Kidney glomerular epithelial cell (primary cell): ENCODE measurements at regions not wholly inside any gene's neighbourhood (a gene's known extent, or its start where the extent isn't known, plus 50 kb on each side); places are given as distances from the start of the nearest gene placed in this dataset.

Source experiments
- DNase-seq: peaks from one replicate; lab custom pipeline; 2025; lab: John Stamatoyannopoulos, UW

- DNase-seq: no peak
These were observed 260.3 kb downstream of the SLITRK6 start for GRCh38 chr13:85538957-85539356.

DNA sequence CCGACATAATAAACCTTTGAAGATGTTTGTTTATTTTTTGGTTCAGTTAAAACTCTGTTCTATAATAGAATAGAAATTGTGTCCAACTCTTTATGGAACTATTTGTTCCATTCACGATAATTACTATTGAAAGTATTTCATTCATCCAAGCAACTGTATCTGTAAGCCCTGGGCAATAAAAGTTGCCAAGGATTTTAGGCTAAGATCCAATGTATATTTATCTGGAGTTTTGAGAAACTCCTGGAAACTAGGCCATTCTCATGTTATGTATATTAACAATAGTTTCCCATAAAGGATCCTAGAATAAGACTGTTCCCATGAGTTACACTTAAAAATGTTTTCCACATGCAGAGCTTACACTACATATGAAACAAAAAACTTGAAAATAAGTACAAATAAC lies 261.6 kb downstream of the SLITRK6 start:
- DNase-seq: no peak

- no peak for DNase-seq
These were observed 262.5 kb downstream of the SLITRK6 start for GRCh38 chr13:85536706-85537105.

GRCh38 chr13:85535316-85536084 lies 263.7 kb downstream of the SLITRK6 start:
- no peak for DNase-seq

- no peak for DNase-seq
These were observed 265.3 kb downstream of the SLITRK6 start for GRCh38 chr13:85533911-85534310.

DNA sequence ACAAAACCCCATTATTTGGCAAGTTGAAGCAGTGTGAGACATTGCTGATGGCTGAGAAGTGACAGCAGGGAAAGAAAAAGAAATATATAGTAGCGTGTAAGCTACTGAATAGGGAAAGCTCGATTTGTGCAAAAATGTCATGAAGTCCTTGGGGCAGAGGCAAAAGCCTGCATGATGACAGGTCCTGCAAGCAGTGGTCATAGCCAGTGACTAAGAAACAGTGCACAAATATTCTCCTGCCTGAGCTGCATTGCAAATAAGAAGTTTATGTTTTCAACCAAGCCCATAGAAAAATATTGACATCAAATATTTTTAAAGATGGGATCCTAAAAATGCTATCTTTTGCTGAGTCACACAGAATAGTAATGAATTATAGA lies 270.0 kb downstream of the SLITRK6 start:
- DNase-seq: no peak

DNA sequence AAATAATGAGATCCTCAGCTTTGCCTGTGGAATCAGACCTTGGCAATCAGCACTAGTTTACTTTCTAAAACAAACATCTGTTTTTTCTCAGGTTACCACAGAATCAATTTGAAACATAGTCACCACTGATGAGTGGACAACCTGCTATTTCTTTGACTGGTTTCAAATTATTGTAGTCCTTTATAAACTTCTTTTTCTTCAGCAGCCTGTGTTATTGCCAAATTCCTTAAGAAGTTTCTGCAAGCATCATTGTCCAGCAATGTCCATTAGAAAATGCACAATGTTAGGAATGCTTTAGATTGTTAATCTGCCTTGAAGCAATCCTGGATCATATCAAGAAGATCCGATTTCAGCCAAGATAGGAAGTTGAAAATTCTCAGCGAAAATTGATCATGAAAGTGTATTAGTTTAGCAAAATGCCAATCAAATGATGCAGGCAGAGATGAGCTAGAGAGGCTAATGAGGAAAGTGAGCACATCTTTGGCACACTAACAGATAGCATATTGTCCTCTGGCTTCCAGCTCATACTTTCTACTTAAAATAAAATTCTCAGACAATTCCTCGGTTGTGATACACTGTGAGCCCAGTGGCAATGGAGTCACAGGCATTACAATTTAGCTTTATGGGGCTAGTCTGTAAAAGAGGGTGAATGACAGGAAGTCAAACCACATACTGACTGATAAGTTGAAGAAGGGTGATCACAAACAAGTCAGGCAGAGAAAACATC lies 270.6 kb downstream of the SLITRK6 start:
- DNase-seq: no peak

DNA sequence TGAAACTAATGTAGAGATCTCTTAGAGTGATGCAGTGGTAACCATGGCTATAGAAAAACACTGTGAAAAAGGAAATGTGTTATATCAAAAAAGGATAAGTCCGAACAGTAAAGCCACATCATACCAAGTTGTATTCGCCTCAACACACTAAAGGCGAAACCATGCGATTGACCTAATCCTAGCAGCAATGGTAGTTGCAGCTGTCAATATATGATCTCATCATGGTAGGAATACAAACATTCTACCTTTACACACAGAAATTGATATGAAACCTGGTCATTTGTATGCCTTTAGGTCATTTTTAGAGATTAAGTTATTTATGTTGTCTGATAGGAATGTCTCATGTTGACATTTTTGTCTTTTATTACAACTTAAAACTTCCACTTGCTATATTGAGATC lies 271.9 kb downstream of the SLITRK6 start:
- no peak for DNase-seq

- no peak for DNase-seq
These were observed 273.8 kb downstream of the SLITRK6 start for GRCh38 chr13:85525411-85525810.

DNA sequence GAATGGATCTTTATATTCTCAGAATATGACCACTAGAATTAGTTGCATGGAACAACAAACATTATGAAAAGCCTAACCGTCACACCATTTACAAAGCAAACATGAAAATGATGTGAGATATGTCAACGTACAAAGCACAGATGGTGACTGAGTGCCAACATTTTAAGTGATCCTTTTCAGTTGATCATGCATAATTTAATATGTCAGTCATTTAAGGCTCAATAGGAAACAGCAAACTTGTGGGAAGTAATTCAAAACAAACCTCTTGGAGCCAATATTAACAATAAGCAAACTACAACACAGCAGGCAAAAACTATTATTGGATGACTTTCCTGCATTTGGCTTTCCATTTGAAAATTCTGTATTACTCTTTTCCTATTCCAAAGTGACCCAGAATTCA lies 277.6 kb downstream of the SLITRK6 start:
- no peak for DNase-seq

DNA sequence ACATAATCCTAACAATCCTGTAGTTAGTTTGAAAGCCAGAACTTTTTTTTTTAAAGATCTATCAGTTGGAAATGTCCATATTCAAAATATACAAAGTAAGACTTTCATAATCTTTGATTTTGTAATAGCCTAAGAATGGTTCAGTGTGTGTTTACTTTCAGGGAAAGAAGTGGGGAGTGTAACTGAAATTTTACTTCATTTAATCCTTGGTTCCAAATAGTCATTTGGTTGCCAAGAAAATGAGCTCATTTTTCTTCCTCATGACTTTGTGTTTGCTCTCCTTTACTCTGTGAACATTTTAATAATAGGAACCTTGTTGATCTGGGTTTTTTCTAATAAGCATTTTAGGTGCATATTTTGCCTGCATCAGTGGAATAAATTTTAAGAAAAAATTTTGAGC lies 278.8 kb downstream of the SLITRK6 start:
- DNase-seq: no peak

DNA sequence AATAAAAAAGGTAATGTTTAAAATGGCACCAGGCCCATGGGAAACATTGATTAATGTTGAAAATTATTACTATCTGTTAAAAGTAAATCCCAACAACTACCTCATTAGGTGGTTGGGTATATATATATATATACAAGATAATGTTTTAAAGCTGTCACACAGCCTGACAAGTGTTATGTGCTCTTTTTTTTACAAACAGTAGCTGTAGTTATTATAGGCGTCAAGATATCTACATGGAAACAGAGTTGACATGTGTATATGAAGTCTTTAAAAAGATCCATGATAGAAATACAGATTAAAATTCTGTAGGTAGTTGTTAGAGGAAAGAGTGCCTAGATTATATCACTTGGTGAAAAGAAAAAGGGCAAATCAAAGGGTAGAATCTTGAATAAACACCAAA lies 279.9 kb downstream of the SLITRK6 start:
- no peak for DNase-seq

- no peak for DNase-seq
These were observed 286.8 kb downstream of the SLITRK6 start for GRCh38 chr13:85512421-85512820.

GRCh38 chr13:85509512-85509911 lies 289.7 kb downstream of the SLITRK6 start:
- no peak for DNase-seq

GRCh38 chr13:85508683-85509329 lies 290.4 kb downstream of the SLITRK6 start:
- DNase-seq: no peak

GRCh38 chr13:85503797-85504196 lies 295.4 kb downstream of the SLITRK6 start:
- DNase-seq: no peak

DNA sequence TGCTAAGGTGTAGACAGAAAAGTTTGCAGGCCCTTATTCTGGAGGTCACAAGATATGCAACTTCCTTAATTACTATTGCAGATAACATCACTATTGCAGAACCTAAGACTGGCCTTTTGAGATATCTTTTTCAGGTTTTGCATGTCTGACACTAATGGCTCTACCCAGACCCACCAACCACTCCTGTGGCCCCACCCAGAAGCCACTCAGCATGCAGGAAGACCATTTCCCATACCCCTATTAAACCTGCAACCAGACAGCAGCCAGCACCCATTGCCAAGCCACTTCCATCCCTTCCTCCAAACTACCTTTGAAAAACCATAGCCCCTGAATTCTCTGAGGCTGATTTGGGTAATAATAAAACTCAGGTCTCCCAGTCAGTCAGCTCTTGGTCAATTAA lies 297.6 kb downstream of the SLITRK6 start:
- DNase-seq: no peak

GRCh38 chr13:85500696-85501256 lies 298.4 kb downstream of the SLITRK6 start:
- no peak for DNase-seq

GRCh38 chr13:85498774-85499173 lies 300.4 kb downstream of the SLITRK6 start:
- DNase-seq: no peak

GRCh38 chr13:85497652-85498051 lies 301.6 kb downstream of the SLITRK6 start:
- DNase-seq: no peak

DNA sequence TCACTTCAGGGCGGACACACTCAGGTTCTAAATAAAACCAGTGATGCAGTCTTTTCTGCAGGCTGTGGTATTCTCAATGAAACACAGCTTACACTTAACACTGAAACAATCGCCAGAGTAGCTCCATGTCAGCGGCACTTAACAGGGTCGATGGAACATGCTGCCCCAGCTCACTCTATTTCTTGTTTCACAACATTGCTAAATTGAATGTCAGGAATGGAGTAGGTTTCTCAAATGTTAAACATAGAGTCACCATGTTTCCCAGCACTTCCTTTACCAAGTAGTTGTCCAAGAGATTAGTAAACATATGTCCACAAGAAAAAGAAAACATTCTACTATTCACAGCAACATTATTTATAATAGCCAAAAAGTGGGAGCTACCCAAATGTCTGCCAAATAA lies 306.9 kb downstream of the SLITRK6 start:
- DNase-seq: no peak

DNA sequence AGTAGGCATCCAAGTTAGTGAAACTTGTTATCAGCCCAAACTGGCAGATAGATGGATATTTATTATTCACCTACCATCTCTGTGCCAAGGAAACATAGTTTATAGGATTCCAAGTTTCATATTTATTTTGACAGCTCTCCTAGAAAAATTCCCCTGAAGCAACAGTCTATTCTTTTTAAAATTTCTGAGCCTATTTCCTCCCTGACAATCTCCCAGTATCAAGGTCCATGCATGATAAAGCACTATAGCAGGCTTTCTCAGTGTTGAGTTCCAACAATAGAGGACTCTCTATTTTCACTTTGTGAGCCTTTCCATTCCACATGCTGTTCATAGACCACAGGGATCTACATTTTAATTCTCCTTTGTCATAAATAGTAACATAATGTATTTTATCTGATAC lies 312.6 kb downstream of the SLITRK6 start:
- no peak for DNase-seq

DNA sequence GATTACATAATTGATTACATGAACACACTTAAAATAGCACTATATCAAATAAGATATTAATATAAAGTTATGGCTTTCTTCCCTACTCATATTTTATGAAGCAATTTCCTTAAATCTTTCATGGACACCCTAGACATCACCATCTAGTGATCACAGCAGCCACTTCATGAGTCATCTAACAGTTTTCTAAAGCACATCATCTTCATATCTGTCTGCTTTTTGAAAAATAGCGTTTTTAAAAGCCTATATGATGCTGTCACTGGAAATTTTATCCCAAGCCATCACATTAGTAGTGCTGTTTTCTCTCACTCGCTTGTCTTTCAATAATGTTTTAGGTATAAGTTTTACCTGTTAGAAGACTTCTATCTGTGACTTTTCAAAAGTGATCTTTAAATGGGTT lies 326.1 kb downstream of the SLITRK6 start:
- no peak for DNase-seq
